Smooth muscle cell (in vitro differentiated cells): ENCODE measurements at regions not wholly inside any gene's neighbourhood (a gene's known extent, or its start where the extent isn't known, plus 50 kb on each side); places are given as distances from the start of the nearest gene placed in this dataset.
"Not testable (repeated sequence)": the region's sequence is repeated elsewhere in the genome, so short reads cannot be mapped to it uniquely, and the experiment has no call there.

Experiments used
- DNase-seq: peaks from one replicate; lab custom pipeline; 2025; ENCODE audit not compliant: unreplicated experiment; lab: John Stamatoyannopoulos, UW
- H2AFZ ChIP-seq: fragments of 200-600 bp; sonication (generic); 2 replicates; pipeline ENCODE4 v1.6.0; 2016; ENCODE audit warnings: antibody characterized with exemption, low read depth, mild to moderate bottlenecking
- H3F3A ChIP-seq: fragments of 200-600 bp; sonication (generic); 2 replicates; pipeline ENCODE4 v1.6.0; 2017; ENCODE audit warnings: antibody characterized with exemption, low read depth
- H3K27ac ChIP-seq: fragments of 200-600 bp; sonication (generic); 2 replicates; pipeline ENCODE4 v1.5.1; 2016; ENCODE audit warnings: low read depth, mild to moderate bottlenecking
- H3K27me3 ChIP-seq: fragments of 200-600 bp; sonication (generic); 2 replicates; pipeline ENCODE4 v1.6.1; 2016; ENCODE audit warnings: low read depth, mild to moderate bottlenecking
- H3K36me3 ChIP-seq: fragments of 200-600 bp; sonication (generic); 2 replicates; pipeline ENCODE4 v1.5.1; 2016; ENCODE audit warnings: low read depth
- H3K4me1 ChIP-seq: fragments of 200-600 bp; sonication (generic); 2 replicates; pipeline ENCODE4 v1.5.1; 2016; ENCODE audit warnings: low read depth
- H3K4me2 ChIP-seq: fragments of 200-600 bp; sonication (generic); 2 replicates; pipeline ENCODE4 v1.6.0; 2016; ENCODE audit warnings: mild to moderate bottlenecking
- H3K4me3 ChIP-seq: fragments of 200-600 bp; sonication (generic); 2 replicates; pipeline ENCODE4 v1.5.1; 2016; ENCODE audit warnings: mild to moderate bottlenecking
- H3K79me2 ChIP-seq: fragments of 200-600 bp; sonication (generic); 2 replicates; pipeline ENCODE4 v1.6.0; 2016; ENCODE audit warnings: low read depth, mild to moderate bottlenecking
- H3K9ac ChIP-seq: fragments of 200-600 bp; sonication (generic); 2 replicates; pipeline ENCODE4 v1.6.0; 2016; ENCODE audit warnings: low read depth
- H3K9me3 ChIP-seq: fragments of 200-600 bp; sonication (generic); replicated peaks from 2 replicates; pipeline ENCODE4 v1.5.1; 2016; ENCODE audit warnings: low read depth
- H4K20me1 ChIP-seq: fragments of 200-600 bp; sonication (generic); 2 replicates; pipeline ENCODE4 v1.6.0; 2016; ENCODE audit warnings: low read depth
- CTCF ChIP-seq: fragments of 200-600 bp; sonication (generic); IDR thresholded peaks from 2 replicates; pipeline ENCODE4 v1.5.1; 2017; ENCODE audit warnings: borderline replicate concordance, mild to moderate bottlenecking, antibody characterized with exemption; ENCODE audit not compliant: insufficient read depth, poor library complexity, severe bottlenecking
- WGBS: methylation state at CpG from one replicate; pipeline ENCODE4 v1.1.7; 2016; ENCODE audit warnings: low lambda C conversion rate; 5-methylcytosine and 5-hydroxymethylcytosine counted together

- no peaks in the 10 kb centered on the region for H3K9me3 ChIP-seq
- H3F3A ChIP-seq: no peaks in the 10 kb centered on the region
- H4K20me1 ChIP-seq: no peaks in the 10 kb centered on the region
- no peak overlapping the region for H2AFZ ChIP-seq
- no peak overlapping the region for H3K9ac ChIP-seq
- no peak for TF ChIP-seq CTCF
- no peak overlapping the region for H3K4me2 ChIP-seq
- H3K79me2 ChIP-seq: no peaks in the 10 kb centered on the region
- no peaks in the 10 kb centered on the region for H3K36me3 ChIP-seq
- no peaks in the 10 kb centered on the region for H3K4me1 ChIP-seq
- H3K4me3 ChIP-seq: no peak overlapping the region
- 100% methylated on average over 1 of the region's 1 CpG for WGBS
- no peak for DNase-seq
- no peak overlapping the region for H3K27ac ChIP-seq
- no peaks in the 10 kb centered on the region for H3K27me3 ChIP-seq
These were observed 275.3 kb upstream of the FGF13 start for GRCh38 chrX:138986866-138987265.

- H3K27me3 ChIP-seq: no peaks in the 10 kb centered on the region
- H3K36me3 ChIP-seq: no peaks in the 10 kb centered on the region
- no peaks in the 10 kb centered on the region for H4K20me1 ChIP-seq
- 67% methylated on average over 3 of the region's 3 CpGs for WGBS
- TF ChIP-seq CTCF: no peak
- H2AFZ ChIP-seq: no peak overlapping the region
- no peak overlapping the region for H3K4me3 ChIP-seq
- no peaks in the 10 kb centered on the region for H3K79me2 ChIP-seq
- no peak overlapping the region for H3K9ac ChIP-seq
- no peaks in the 10 kb centered on the region for H3K4me1 ChIP-seq
- H3K4me2 ChIP-seq: no peak overlapping the region
- no peaks in the 10 kb centered on the region for H3K9me3 ChIP-seq
- no peak overlapping the region for H3K27ac ChIP-seq
- no peak for DNase-seq
- H3F3A ChIP-seq: no peaks in the 10 kb centered on the region
These were observed 274.7 kb upstream of the FGF13 start for GRCh38 chrX:138986235-138986634.

GRCh38 chrX:138982365-138982764, 270.8 kb upstream of the FGF13 start:
- 75% methylated on average over 4 of the region's 4 CpGs for WGBS
- no peak overlapping the region for H2AFZ ChIP-seq
- no peak for TF ChIP-seq CTCF
- H3K4me2 ChIP-seq: no peak overlapping the region
- H3F3A ChIP-seq: no peaks in the 10 kb centered on the region
- H3K79me2 ChIP-seq: no peaks in the 10 kb centered on the region
- no peak overlapping the region for H3K4me3 ChIP-seq
- no peak overlapping the region for H3K9ac ChIP-seq
- no peaks in the 10 kb centered on the region for H3K27me3 ChIP-seq
- no peaks in the 10 kb centered on the region for H3K4me1 ChIP-seq
- no peaks in the 10 kb centered on the region for H3K36me3 ChIP-seq
- no peak overlapping the region for H3K27ac ChIP-seq
- no peak for DNase-seq
- no peaks in the 10 kb centered on the region for H3K9me3 ChIP-seq
- no peaks in the 10 kb centered on the region for H4K20me1 ChIP-seq

GRCh38 chrX:138964501-138964900, 253.0 kb upstream of the FGF13 start:
- no peak overlapping the region for H3K9ac ChIP-seq
- H3K4me1 ChIP-seq: no peaks in the 10 kb centered on the region
- no peaks in the 10 kb centered on the region for H3K79me2 ChIP-seq
- WGBS: 64% methylated on average over 4 of the region's 4 CpGs
- no peaks in the 10 kb centered on the region for H3K9me3 ChIP-seq
- H3K4me3 ChIP-seq: no peak overlapping the region
- H3K4me2 ChIP-seq: no peak overlapping the region
- H3F3A ChIP-seq: no peaks in the 10 kb centered on the region
- DNase-seq: no peak
- no peak for TF ChIP-seq CTCF
- no peaks in the 10 kb centered on the region for H3K36me3 ChIP-seq
- no peak overlapping the region for H2AFZ ChIP-seq
- H4K20me1 ChIP-seq: no peaks in the 10 kb centered on the region
- H3K27me3 ChIP-seq: no peaks in the 10 kb centered on the region
- H3K27ac ChIP-seq: no peak overlapping the region

GRCh38 chrX:138962419-138962818, 250.9 kb upstream of the FGF13 start:
- H2AFZ ChIP-seq, H3K4me3 ChIP-seq, H3K9ac ChIP-seq, H4K20me1 ChIP-seq, H3K79me2 ChIP-seq, H3F3A ChIP-seq, DNase-seq, H3K9me3 ChIP-seq, H3K36me3 ChIP-seq, H3K4me1 ChIP-seq, H3K4me2 ChIP-seq, H3K27me3 ChIP-seq, H3K27ac ChIP-seq: not testable (repeated sequence)
- 56% methylated on average over 3 of the region's 3 CpGs for WGBS
